ENCODE measurements at regions not wholly inside any gene's neighbourhood (a gene's known extent, or its start where the extent isn't known, plus 50 kb on each side); places are given as distances from the start of the nearest gene placed in this dataset.
A peak's percentile ranks its signal among the peaks of the same experiment; 100 is the strongest.

DNA sequence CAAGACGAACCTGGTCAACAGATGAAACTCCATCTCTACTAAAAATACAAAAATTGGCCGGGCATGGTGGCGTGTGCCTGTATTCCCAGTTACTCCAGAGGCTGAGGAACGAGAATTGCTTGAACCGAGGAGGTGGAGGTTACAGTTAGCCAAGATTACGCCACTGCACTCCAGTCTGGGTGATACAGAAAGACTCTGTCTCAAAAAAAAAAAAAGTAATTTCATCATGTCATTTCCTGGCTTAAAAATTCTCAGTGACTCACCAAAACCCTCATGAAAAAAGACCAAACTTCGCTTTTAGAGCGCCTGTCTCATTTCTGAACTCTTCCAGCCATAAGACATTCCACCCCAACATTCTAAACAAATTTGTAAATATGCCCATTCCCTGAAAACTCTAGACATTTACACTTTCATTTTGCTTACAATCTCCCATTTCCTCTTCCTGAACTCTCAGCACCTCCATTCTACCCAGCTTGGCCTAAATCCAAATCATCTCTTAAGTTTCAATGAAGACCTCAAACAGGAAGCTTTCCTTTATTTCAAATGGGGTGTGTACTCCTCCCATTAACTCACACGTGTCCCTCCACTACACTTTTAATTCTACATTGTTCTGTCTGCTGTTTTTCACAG lies 50.5 kb upstream of the PRRC2C start:
- peak; percentile 55 for DNase-seq (ENCODE audit: low read depth in 1 of 2, low spot score in 1 of 2)
- Histone ChIP-seq H3K4me3 (replicated peaks; ENCODE audit: insufficient read depth, low read length) (peak overlapping the region; percentile 9), H3K27ac (replicated peaks) (no peak overlapping the region), H3K27me3 (ENCODE audit: insufficient read depth, poor library complexity, severe bottlenecking) (no peaks in the 10 kb centered on the region)
- TF ChIP-seq SPI1 (IDR thresholded peaks at IDR 0.05; ENCODE audit: borderline replicate concordance, low read depth): peak; percentile 41; the same call in 1 of the 2 replicates
- TF ChIP-seq, protein P1, sequence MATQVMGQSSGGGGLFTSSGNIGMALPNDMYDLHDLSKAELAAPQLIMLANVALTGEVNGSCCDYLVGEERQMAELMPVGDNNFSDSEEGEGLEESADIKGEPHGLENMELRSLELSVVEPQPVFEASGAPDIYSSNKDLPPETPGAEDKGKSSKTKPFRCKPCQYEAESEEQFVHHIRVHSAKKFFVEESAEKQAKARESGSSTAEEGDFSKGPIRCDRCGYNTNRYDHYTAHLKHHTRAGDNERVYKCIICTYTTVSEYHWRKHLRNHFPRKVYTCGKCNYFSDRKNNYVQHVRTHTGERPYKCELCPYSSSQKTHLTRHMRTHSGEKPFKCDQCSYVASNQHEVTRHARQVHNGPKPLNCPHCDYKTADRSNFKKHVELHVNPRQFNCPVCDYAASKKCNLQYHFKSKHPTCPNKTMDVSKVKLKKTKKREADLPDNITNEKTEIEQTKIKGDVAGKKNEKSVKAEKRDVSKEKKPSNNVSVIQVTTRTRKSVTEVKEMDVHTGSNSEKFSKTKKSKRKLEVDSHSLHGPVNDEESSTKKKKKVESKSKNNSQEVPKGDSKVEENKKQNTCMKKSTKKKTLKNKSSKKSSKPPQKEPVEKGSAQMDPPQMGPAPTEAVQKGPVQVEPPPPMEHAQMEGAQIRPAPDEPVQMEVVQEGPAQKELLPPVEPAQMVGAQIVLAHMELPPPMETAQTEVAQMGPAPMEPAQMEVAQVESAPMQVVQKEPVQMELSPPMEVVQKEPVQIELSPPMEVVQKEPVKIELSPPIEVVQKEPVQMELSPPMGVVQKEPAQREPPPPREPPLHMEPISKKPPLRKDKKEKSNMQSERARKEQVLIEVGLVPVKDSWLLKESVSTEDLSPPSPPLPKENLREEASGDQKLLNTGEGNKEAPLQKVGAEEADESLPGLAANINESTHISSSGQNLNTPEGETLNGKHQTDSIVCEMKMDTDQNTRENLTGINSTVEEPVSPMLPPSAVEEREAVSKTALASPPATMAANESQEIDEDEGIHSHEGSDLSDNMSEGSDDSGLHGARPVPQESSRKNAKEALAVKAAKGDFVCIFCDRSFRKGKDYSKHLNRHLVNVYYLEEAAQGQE (IDR thresholded peaks at IDR 0.05; ENCODE audit: insufficient replicate concordance, low read depth): no peak

Data from HL-60 (cell line).